Loucy (cell line): ENCODE measurements at regions not wholly inside any gene's neighbourhood (a gene's known extent, or its start where the extent isn't known, plus 50 kb on each side); places are given as distances from the start of the nearest gene placed in this dataset.
A peak's percentile ranks its signal among the peaks of the same experiment; 100 is the strongest.

Source experiments
- H2AFZ ChIP-seq: fragments of 200-600 bp; sonication (generic); 2 replicates; pipeline ENCODE4 v1.6.0; 2016; ENCODE audit warnings: antibody characterized with exemption, mild to moderate bottlenecking, low read length, moderate library complexity
- H3F3A ChIP-seq: fragments of 200-600 bp; 2 replicates; pipeline ENCODE4 v1.6.0; 2016; ENCODE audit warnings: antibody characterized with exemption, low read depth, mild to moderate bottlenecking
- H3K27me3 ChIP-seq: fragments of 200-600 bp; sonication (generic); 2 replicates; pipeline ENCODE4 v1.6.1; 2014; ENCODE audit warnings: low read length, mild to moderate bottlenecking; ENCODE audit not compliant: insufficient read depth, poor library complexity, severe bottlenecking
- H3K36me3 ChIP-seq: fragments of 200-600 bp; sonication (generic); 2 replicates; pipeline ENCODE4 v1.6.1; 2016; ENCODE audit warnings: low read length; ENCODE audit not compliant: insufficient read depth
- H3K4me1 ChIP-seq: fragments of 200-600 bp; sonication (generic); 2 replicates; pipeline ENCODE4 v1.5.1; 2014; ENCODE audit warnings: low read length, mild to moderate bottlenecking; ENCODE audit not compliant: insufficient read depth, poor library complexity, severe bottlenecking
- H3K4me2 ChIP-seq: fragments of 200-600 bp; sonication (generic); 2 replicates; pipeline ENCODE4 v1.6.0; 2014; ENCODE audit warnings: antibody characterized with exemption, low read length, low read depth, mild to moderate bottlenecking; ENCODE audit not compliant: poor library complexity, severe bottlenecking
- H3K4me3 ChIP-seq: fragments of 200-600 bp; sonication (generic); 2 replicates; pipeline ENCODE4 v1.5.1; 2014; ENCODE audit warnings: low read length, mild to moderate bottlenecking, mixed read lengths; ENCODE audit not compliant: poor library complexity, severe bottlenecking
- H3K79me2 ChIP-seq: fragments of 200-600 bp; sonication (generic); 2 replicates; pipeline ENCODE4 v1.6.1; 2014; ENCODE audit warnings: low read length; ENCODE audit not compliant: insufficient read depth
- H3K9ac ChIP-seq: fragments of 200-600 bp; sonication (generic); 2 replicates; pipeline ENCODE4 v1.6.0; 2014; ENCODE audit warnings: mild to moderate bottlenecking, low read depth, low read length, moderate library complexity; ENCODE audit not compliant: poor library complexity, severe bottlenecking
- H3K9me2 ChIP-seq: fragments of 200-600 bp; sonication (generic); replicated peaks from 2 replicates; pipeline ENCODE4 v1.6.1; 2016; ENCODE audit warnings: low read depth, low read length, mixed read lengths
- H3K9me3 ChIP-seq: fragments of 200-600 bp; sonication (generic); 2 replicates; pipeline ENCODE4 v1.6.1; 2014; ENCODE audit warnings: mild to moderate bottlenecking, antibody characterized with exemption, low read length, low read depth; ENCODE audit not compliant: insufficient read depth
- H4K20me1 ChIP-seq: fragments of 200-600 bp; sonication (generic); 2 replicates; pipeline ENCODE4 v1.6.0; 2014; ENCODE audit warnings: antibody characterized with exemption, low read length, mild to moderate bottlenecking; ENCODE audit not compliant: insufficient read depth, poor library complexity, severe bottlenecking
- CTCF ChIP-seq: fragments of 200-600 bp; sonication (generic); conservative IDR thresholded peaks from 2 replicates; pipeline ENCODE4 v1.5.1; 2014; ENCODE audit warnings: mild to moderate bottlenecking, antibody characterized with exemption, low read length
- EZH2phosphoT487 ChIP-seq: fragments of 200-600 bp; IDR thresholded peaks from 2 replicates; pipeline ENCODE4 v1.6.1; 2018; ENCODE audit warnings: antibody characterized with exemption, mild to moderate bottlenecking, moderate library complexity, borderline replicate concordance

- TF ChIP-seq CTCF: no peak
- no peak for TF ChIP-seq EZH2phosphoT487
- H3K4me1 ChIP-seq: peaks cover 36% of the 10 kb centered on the region
- H3K9me3 ChIP-seq: no peaks in the 10 kb centered on the region
- no peaks in the 10 kb centered on the region for H4K20me1 ChIP-seq
- H3K79me2 ChIP-seq: no peaks in the 10 kb centered on the region
- H3K9ac ChIP-seq: no peak overlapping the region
- no peak overlapping the region for H3K4me2 ChIP-seq
- H3K36me3 ChIP-seq: no peaks in the 10 kb centered on the region
- no peaks in the 10 kb centered on the region for H3K27me3 ChIP-seq
- H2AFZ ChIP-seq: peak overlapping the region; percentile 24; the same call in 1 of the 2 replicates
- H3K4me3 ChIP-seq: no peak overlapping the region
- H3F3A ChIP-seq: no peaks in the 10 kb centered on the region
- no peaks in the 10 kb centered on the region for H3K9me2 ChIP-seq
Measured at GRCh38 chr3:189568961-189569360, 62.2 kb upstream of the TP63 start.

- Histone ChIP-seq H3K36me3 (no peaks in the 10 kb centered on the region), H4K20me1 (no peaks in the 10 kb centered on the region), H3K9ac (no peak overlapping the region), H3K9me2 (no peaks in the 10 kb centered on the region), H3K9me3 (no peaks in the 10 kb centered on the region), H2AFZ (peak overlapping the region; percentile 92; the same call in 1 of the 2 replicates), H3F3A (no peaks in the 10 kb centered on the region), H3K79me2 (no peaks in the 10 kb centered on the region), H3K4me2 (no peak overlapping the region), H3K27me3 (no peaks in the 10 kb centered on the region), H3K4me1 (peaks cover 31% of the 10 kb centered on the region), H3K4me3 (no peak overlapping the region)
- TF ChIP-seq EZH2phosphoT487: no peak
- TF ChIP-seq CTCF: no peak
Measured at GRCh38 chr3:189569473-189569872, 61.7 kb upstream of the TP63 start.

- Histone ChIP-seq H3F3A (no peaks in the 10 kb centered on the region), H3K4me1 (peaks cover 26% of the 10 kb centered on the region), H3K79me2 (no peaks in the 10 kb centered on the region), H3K9me2 (no peaks in the 10 kb centered on the region), H4K20me1 (no peaks in the 10 kb centered on the region), H3K9me3 (no peaks in the 10 kb centered on the region), H3K4me3 (peak overlapping the region; percentile 51), H3K27me3 (no peaks in the 10 kb centered on the region), H3K36me3 (no peaks in the 10 kb centered on the region), H3K4me2 (peak overlapping the region; percentile 68), H3K9ac (peak overlapping the region; percentile 13), H2AFZ (peak overlapping the region; percentile 92)
- TF ChIP-seq CTCF: no peak
Measured at GRCh38 chr3:189570916-189571315, 60.3 kb upstream of the TP63 start.
